Gastroesophageal sphincter (tissue), 4 donors: ENCODE measurements at regions not wholly inside any gene's neighbourhood (a gene's known extent, or its start where the extent isn't known, plus 50 kb on each side); places are given as distances from the start of the nearest gene placed in this dataset.
"Not testable (repeated sequence)": the region's sequence is repeated elsewhere in the genome, so short reads cannot be mapped to it uniquely, and the experiment has no call there.

ENCODE experiments used
- ATAC-seq: fragments of 150-250 bp; one replicate; pipeline ENCODE4 v1.9.1; 2016; ENCODE audit warnings: mild to moderate bottlenecking, moderate library complexity
- H3K27ac ChIP-seq, 4 donors: fragments of 200-600 bp; sonication (generic) in 3 of 4; 1 replicate in 3 of 4; 2 replicates in 1 of 4; pipeline ENCODE4 v1.5.1; 2016 to 2019
- H3K27me3 ChIP-seq: fragments of 200-600 bp; sonication (generic); one replicate; pipeline ENCODE4 v1.5.1; 2019
- H3K36me3 ChIP-seq, 2 donors: fragments of 200-600 bp; sonication (generic); one replicate each; pipeline ENCODE4 v1.5.1; 2019; ENCODE audit warnings: control low read depth in 1 of 2
- H3K4me1 ChIP-seq, 3 donors: fragments of 200-600 bp; sonication (generic); 1 replicate in 2 of 3; 2 replicates in 1 of 3; pipeline ENCODE4 v1.5.1; 2016 to 2019; ENCODE audit warnings: control low read depth in 2 of 3
- H3K4me3 ChIP-seq, 2 donors: fragments of 200-600 bp; sonication (generic); one replicate each; pipeline ENCODE4 v1.5.1; 2019; ENCODE audit warnings: mild to moderate bottlenecking in 1 of 2, moderate library complexity in 1 of 2
- H3K9me3 ChIP-seq, 3 donors: fragments of 200-600 bp; sonication (generic); one replicate each; pipeline ENCODE4 v1.5.1; 2017 to 2019; ENCODE audit warnings: control low read depth in 2 of 3
- CTCF ChIP-seq, 4 experiments: fragments of 200-600 bp in 2 of 4; fragments of 450-650 bp in 2 of 4; sonication (generic) in 1 of 4; IDR thresholded peaks; one replicate each; pipeline ENCODE4 v1.5.1; 2017 to 2019; ENCODE audit warnings: antibody characterized with exemption in 4 of 4, mild to moderate bottlenecking in 2 of 4, moderate library complexity in 2 of 4
- EP300 ChIP-seq: sonication (generic); formaldehyde crosslinking; IDR thresholded peaks from one replicate; pipeline ENCODE4 v1.6.1; 2017; ENCODE audit warnings: antibody characterized with exemption, mild to moderate bottlenecking
- POLR2A ChIP-seq, 2 donors: fragments of 450-650 bp; IDR thresholded peaks; one replicate each; pipeline ENCODE4 v1.6.1; 2017; ENCODE audit warnings: antibody characterized with exemption in 2 of 2, mild to moderate bottlenecking in 2 of 2, moderate library complexity in 1 of 2
- POLR2AphosphoS5 ChIP-seq: sonication (generic); formaldehyde crosslinking; IDR thresholded peaks from one replicate; pipeline ENCODE4 v1.6.1; 2017; ENCODE audit warnings: antibody characterized with exemption
- WGBS, 2 donors: methylation state at CpG; one replicate each; pipeline ENCODE4 v1.1.5; 2018; ENCODE audit warnings: low coverage in 1 of 2; 5-methylcytosine and 5-hydroxymethylcytosine counted together

- Histone ChIP-seq H3K27me3 (no peaks in the 10 kb centered on the region), H3K4me1 (no peaks in the 10 kb centered on the region), H3K36me3 (no peaks in the 10 kb centered on the region), H3K27ac (no peak overlapping the region), H3K9me3 (no peaks in the 10 kb centered on the region), H3K4me3 (no peak overlapping the region)
- no peak for ATAC-seq
- TF ChIP-seq EP300 (no peak), POLR2AphosphoS5 (no peak), CTCF (IDR thresholded peaks at IDR 0.05) (no peak), POLR2A (IDR thresholded peaks at IDR 0.05) (no peak)
Observed at GRCh38 chr7:113625494-113626102, 293.2 kb downstream of the PPP1R3A start.

GRCh38 chr7:113622796-113623195 is 296.0 kb downstream of the PPP1R3A start:
- no peak overlapping the region for H3K27ac ChIP-seq
- no peak overlapping the region for H3K4me3 ChIP-seq
- no peak for ATAC-seq
- no peaks in the 10 kb centered on the region for H3K4me1 ChIP-seq
- peaks cover 0 to 4% (median 0%) of the 10 kb centered on the region in 3 donors for H3K9me3 ChIP-seq
- TF ChIP-seq POLR2A (IDR thresholded peaks at IDR 0.05) (no peak), EP300 (no peak), CTCF (IDR thresholded peaks at IDR 0.05) (no peak), POLR2AphosphoS5 (no peak)
- WGBS, 2 donors, result 71% methylated on average over 1 of the region's 1 CpG; no CpG with 5 or more reads in 1 of the 2 donors
- H3K36me3 ChIP-seq, result no peaks in the 10 kb centered on the region
- no peaks in the 10 kb centered on the region for H3K27me3 ChIP-seq

GRCh38 chr7:113610572-113610971 is 308.2 kb downstream of the PPP1R3A start:
- WGBS, 2 donors, result 72 to 91% methylated on average over 2 of the region's 2 CpGs
- Histone ChIP-seq H3K9me3 (no peaks in the 10 kb centered on the region), H3K4me3 (no peak overlapping the region), H3K27ac (no peak overlapping the region), H3K4me1 (no peaks in the 10 kb centered on the region), H3K27me3 (no peaks in the 10 kb centered on the region), H3K36me3 (no peaks in the 10 kb centered on the region)
- no peak for ATAC-seq
- TF ChIP-seq EP300, result no peak
- no peak for TF ChIP-seq CTCF (IDR thresholded peaks at IDR 0.05)
- TF ChIP-seq POLR2A (IDR thresholded peaks at IDR 0.05), result no peak
- no peak for TF ChIP-seq POLR2AphosphoS5

GRCh38 chr7:113608782-113609181 is 310.0 kb downstream of the PPP1R3A start:
- Histone ChIP-seq H3K27me3 (no peaks in the 10 kb centered on the region), H3K4me1 (no peaks in the 10 kb centered on the region), H3K27ac (no peak overlapping the region), H3K36me3 (no peaks in the 10 kb centered on the region), H3K9me3 (no peaks in the 10 kb centered on the region), H3K4me3 (no peak overlapping the region)
- TF ChIP-seq POLR2A (IDR thresholded peaks at IDR 0.05), result no peak
- no peak for TF ChIP-seq CTCF (IDR thresholded peaks at IDR 0.05)
- TF ChIP-seq POLR2AphosphoS5, result no peak
- no peak for TF ChIP-seq EP300
- ATAC-seq, result no peak
- 38 to 64% methylated on average over 1 of the region's 1 CpG for WGBS, 2 donors

GRCh38 chr7:113606325-113606724 is 312.5 kb downstream of the PPP1R3A start:
- TF ChIP-seq CTCF (IDR thresholded peaks at IDR 0.05) (no peak), EP300 (no peak)
- no peak overlapping the region for H3K27ac ChIP-seq
- no peak for ATAC-seq

GRCh38 chr7:113600428-113600827 is 318.4 kb downstream of the PPP1R3A start:
- not testable (repeated sequence) for H3K4me1 ChIP-seq, H3K9me3 ChIP-seq, ATAC-seq, H3K27ac ChIP-seq, H3K27me3 ChIP-seq, H3K4me3 ChIP-seq, H3K36me3 ChIP-seq
- WGBS, 2 donors, result 79 to 100% methylated on average over 1 to 2 of the region's 2 CpGs

More at GRCh38 chr7:113606325-113606724, 312.5 kb downstream of the PPP1R3A start:
- Histone ChIP-seq H3K4me1 (no peaks in the 10 kb centered on the region), H3K4me3 (no peak overlapping the region), H3K9me3 (no peaks in the 10 kb centered on the region), H3K27me3 (no peaks in the 10 kb centered on the region), H3K36me3 (no peaks in the 10 kb centered on the region)
- 35 to 50% methylated on average over 3 of the region's 3 CpGs for WGBS, 2 donors

- not testable (repeated sequence) for H3K27ac ChIP-seq, H3K4me3 ChIP-seq, H3K9me3 ChIP-seq, H3K36me3 ChIP-seq, ATAC-seq, H3K27me3 ChIP-seq, H3K4me1 ChIP-seq
- no CpG with 5 or more reads among the region's 30 CpGs for WGBS, 2 donors
Observed at GRCh38 chr7:113593455-113593854, 325.4 kb downstream of the PPP1R3A start.

GRCh38 chr7:113592924-113593323 is 325.9 kb downstream of the PPP1R3A start:
- H3K4me3 ChIP-seq, H3K27me3 ChIP-seq, H3K9me3 ChIP-seq, H3K4me1 ChIP-seq, ATAC-seq, H3K27ac ChIP-seq, H3K36me3 ChIP-seq: not testable (repeated sequence)
- WGBS, 2 donors, result 95 to 100% methylated on average over 1 of the region's 8 CpGs
